GM18511 (cell line): ENCODE measurements at regions not wholly inside any gene's neighbourhood (a gene's known extent, or its start where the extent isn't known, plus 50 kb on each side); places are given as distances from the start of the nearest gene placed in this dataset.

Experiments
- ATAC-seq: cut with Tn5 transposase; IDR thresholded peaks from one replicate; pipeline ENCODE4 v1.9.1; 2021; ENCODE audit warnings: mild to moderate bottlenecking, moderate library complexity; ENCODE audit not compliant: unreplicated experiment

DNA sequence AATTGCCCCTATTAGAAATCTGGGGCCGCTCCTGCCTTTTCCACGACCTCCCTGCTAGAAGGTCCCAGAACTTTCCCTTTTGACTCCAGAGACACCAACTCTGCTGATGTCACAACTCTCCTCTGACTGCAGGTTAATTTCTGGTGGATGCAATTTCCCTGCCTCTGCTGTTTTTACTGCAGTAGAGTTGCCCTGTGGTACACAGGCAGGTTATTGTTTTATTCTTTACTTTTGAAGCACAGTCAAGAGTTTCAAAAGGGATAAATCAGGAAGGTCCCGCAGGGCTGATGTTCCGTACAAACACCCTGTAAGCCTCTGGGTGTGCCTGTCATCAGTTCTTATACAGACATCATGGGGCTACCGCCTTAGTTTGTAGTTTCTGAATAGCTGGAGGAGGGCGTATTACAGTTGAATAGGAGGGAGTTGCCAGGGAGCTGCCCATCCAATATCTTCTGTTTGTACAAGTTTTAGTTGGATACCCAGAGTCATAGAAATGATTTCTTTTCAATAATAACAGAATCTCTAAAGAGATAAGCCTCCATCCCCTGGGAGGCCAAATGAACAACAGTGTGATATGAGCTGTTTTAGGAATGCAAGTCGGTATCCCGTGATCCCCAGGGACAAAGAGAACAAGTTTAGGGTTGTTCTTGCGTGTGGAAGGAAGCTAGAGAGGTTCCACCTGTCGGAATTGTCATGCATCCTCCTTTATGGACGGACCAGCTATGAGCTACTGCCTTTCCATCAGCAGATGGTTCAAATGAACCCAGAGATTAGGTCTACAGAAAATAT is 108.4 kb upstream of the COPS8 start:
- no peak for ATAC-seq

- no peak for ATAC-seq
These were observed 107.8 kb upstream of the COPS8 start for GRCh38 chr2:236977852-236978398.

DNA sequence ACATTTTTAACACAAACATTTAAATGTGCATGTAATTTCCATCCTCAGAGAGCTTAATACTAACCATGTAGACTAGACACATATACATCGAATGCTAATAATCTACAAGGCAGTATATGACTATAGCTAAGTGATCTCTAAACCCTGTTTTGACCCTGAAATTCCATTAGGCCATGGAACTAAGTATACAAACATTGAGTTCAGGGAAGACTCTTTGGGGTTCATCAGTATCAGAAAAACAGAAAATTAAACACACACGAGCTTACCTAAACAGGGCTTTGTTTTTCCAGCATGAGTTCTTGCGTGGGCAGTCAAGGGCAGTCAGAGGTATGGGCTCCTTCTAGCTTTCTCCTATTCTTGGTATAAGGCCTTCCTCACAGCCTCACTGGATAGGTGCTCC is 106.0 kb upstream of the COPS8 start:
- ATAC-seq, result no peak

DNA sequence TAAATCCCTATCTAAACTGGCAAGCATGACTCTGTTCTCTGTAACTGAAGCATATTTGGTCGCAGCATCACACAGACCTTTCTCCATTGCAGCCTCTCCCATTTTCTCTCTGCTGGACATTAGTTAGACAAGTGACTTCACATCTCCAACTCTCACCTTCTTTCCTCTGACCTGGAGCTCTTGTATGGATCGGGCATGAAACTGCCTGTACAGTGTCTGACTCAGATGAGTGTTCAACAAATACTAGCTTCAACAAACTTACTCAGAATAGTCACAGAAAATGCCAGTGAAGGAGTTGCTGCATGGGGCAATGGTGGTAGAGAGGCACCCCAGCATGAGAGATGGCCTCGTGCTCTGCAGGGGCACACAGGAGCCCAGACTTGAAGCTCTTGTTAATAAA is 104.7 kb upstream of the COPS8 start:
- ATAC-seq, result no peak

DNA sequence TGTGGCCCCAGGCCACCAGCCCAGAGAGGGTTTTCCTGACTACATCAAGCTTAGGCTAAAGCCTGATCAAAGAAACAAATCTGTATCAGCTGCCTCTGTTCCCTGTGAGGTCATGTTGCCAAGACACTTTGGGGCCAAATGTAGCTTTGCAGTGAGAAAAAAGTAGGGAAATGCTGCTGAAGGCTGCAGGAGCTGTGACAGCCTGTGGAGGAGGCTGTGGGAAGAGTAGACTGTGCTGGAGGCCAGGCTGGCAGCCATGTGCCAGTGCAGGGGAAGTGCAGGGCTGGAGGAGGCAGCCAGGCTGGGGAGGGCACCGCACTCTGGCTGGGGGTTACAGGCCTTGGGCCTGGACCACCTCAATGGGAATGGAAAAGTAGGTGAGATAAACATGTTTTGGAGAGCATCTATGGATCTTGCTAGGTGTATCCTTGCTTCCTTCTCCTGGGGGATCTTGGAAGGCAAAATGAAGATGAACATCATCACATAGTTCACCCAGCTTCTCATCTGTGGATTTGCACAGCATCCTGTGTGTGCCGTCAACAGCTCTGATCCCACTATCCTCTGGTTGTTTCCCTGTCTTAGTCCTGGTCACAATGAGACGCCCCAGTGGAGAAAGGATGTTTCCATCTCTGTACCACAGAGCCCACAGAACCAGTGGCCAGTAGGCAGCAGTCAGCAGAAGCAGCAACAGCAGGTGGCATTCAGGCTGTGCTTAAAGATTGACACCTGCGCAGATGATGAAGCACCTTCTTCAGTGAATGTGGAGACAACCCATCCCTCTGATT is 103.8 kb upstream of the COPS8 start:
- ATAC-seq, result no peak

DNA sequence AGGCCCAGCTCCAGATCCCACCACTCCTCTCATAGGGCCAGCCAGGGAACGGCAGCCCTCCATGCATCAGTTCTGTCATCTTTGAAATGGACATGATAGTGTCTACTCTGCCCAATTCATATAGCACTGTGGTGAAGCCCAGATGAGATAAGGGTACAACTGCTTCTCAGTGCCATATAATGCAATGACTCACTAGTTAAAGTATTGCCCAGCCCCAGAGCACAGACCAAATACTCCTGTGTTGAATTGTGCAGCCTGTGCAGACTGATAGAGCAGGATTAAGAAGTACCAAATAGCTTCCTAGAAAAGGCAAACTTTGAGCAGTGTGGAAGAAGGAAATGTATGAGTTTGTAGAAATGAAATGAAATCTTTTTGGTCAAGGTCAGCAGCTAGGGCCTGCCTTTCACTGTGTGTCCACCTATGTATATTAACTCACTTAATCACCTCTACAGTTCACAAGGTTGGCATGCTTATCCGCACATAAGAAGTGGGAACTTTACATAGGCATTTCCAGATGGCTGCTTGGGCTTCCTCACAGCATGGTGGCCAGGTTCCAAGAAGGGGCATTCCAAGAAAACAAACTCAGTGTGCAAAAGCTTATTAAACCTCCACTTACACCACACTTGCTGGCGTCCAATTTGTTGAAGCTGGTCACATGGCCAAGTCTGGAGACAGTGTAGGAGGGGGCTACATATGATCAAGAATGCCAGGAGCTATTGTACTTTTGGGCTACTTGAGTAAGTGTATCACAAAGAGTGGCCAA is 102.8 kb upstream of the COPS8 start:
- no peak for ATAC-seq

DNA sequence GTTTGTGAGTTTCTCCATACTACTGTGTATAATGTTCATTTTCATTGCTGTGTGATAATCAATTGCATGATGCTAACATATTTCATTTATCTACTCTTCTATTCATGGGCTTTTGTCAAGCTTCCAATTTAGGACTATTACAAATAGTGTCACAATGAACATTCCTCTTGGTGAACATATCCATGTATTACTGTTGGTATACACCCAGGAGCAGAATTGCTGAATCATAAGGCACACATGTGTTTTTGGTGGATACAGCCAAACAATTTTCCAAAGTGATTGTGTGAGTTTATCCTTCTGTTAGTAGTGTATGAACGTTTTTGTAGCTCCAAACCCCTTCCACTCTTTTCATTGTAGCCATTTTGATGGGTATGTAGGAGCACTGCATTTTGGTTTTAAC is 101.6 kb upstream of the COPS8 start:
- no peak for ATAC-seq

- no peak for ATAC-seq
These were observed 99.8 kb upstream of the COPS8 start for GRCh38 chr2:236985761-236986339.

DNA sequence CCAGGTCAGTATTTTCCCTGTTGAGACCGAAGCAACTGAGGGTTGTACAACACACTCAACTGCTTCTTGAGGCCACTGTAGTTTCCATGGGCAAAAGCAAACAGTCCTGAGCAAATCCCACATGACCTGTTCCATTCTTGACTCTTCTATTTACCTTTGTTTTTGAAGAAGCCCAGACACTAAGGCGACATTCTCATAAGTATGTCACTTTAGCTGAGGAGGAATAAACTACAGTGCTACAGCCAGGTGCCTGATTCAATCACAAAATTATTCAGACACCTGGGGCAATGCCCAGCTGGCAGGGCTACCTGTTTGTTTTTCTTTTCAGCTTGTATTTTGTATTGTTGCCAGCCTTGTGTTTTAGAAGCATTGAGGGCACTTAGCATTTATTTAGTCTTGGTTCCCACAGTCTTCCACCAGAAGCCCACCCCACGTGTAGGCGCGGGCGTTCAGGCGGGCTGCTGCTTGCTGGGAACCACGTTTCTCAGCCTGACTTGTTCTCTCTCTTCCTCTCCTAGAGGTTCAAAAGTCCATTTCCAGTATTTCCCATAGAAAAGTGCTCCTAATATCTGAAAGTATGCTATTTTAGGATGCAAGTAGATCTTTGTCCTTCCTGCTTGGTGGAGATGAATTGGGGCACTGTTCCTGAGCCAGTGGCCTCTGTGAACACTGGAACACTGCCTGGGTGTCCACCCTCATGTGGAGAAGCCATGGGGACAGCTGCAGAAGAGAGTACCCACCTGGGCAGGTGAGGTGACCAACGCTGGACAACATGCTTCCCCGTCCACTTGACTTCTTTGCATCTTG is 99.0 kb upstream of the COPS8 start:
- no peak for ATAC-seq

DNA sequence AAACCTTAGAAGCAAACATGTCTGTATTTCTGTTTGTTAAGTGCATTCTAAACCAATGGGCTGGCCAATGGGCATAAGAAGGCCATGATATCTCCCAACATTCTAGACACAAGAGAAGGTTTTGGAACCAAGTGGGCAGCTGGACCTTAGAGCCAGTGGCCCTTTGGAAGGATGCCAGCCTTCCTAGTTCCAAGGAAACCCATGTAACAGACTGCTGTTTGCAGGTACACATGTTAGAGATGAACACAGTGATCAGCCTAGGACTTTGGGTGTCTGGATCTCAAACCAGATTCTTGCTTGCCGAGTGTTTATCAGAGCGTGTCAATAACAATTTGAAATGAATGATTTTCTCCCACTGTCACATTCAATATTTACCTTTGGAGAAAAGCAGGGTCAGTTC is 97.5 kb upstream of the COPS8 start:
- no peak for ATAC-seq

GRCh38 chr2:236988690-236989624 is 96.7 kb upstream of the COPS8 start:
- ATAC-seq, result no peak

GRCh38 chr2:236990552-236990951 is 95.1 kb upstream of the COPS8 start:
- no peak for ATAC-seq

GRCh38 chr2:236991874-236992273 is 93.8 kb upstream of the COPS8 start:
- no peak for ATAC-seq

DNA sequence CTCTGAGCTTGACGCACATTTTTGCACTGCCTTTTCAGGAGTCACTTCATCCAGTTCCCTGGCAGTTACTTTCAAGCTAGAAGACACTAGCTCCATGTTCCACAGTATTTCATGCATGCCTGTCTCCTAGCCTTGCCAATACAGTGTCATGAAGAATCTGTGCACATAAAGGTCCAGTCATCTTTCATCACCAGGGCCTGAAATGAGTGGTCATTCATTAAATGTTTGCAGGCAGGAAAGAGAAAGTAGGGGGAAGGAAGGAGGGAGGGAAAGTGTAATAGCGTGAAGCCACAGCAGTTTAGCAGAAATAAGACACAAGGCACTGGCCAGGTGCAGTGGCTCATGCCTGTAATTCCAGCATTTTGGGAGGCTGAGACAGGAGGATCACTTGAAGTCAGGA is 92.4 kb upstream of the COPS8 start:
- ATAC-seq, result no peak

- ATAC-seq, result no peak
These were observed 91.3 kb upstream of the COPS8 start for GRCh38 chr2:236994361-236994760.

DNA sequence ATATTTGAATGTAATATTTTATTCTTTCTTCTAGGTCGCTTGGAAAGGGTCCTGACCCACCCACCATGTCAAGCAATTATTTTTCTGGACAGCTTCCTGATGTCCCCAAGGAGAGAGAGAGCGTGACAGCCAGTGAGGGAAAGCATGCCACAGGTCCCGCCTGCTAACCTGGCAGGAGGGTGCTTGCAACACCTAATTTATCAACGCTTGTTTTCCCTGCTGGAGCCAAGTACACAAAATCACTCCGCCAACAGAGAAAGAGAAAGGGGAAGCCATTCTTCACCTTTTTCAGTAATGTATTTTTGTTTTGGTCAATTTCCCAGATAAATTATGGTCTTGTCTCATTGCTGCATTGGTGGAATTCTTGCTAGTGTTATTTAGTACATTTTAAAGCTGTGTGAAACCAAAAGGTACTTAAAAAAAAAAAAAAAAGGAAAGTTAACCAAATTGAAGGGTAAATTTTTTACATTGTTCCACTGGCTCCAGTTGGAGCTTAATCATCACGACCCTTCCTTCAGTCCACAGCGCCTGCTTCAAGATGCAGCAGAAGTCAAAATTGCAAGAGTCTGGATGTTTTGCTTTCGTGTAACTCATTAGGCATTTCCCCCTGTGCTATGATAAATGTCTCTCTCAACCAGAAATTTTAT is 88.5 kb upstream of the COPS8 start:
- ATAC-seq, result no peak

- no peak for ATAC-seq
These were observed 87.5 kb upstream of the COPS8 start for GRCh38 chr2:236998236-236998635.

DNA sequence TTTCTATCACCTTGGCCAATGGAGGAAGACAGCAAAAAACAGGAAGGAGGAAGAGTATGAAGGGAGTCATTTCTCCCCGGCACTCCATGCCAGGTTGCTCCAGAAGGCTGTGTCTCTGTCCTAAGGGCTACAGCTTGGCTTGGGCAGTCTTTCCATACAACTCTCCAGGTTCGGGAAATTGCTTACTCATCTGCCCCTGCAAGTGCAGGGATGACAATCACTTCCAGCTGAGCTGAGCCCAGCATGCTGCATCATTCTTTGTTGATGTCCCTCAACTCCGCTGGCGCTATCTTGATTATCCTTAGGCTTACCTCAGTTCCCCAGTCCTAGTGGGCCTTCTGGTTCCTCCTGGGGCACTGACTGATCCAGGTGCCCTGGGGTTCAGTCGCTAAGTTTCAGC is 86.9 kb upstream of the COPS8 start:
- no peak for ATAC-seq

DNA sequence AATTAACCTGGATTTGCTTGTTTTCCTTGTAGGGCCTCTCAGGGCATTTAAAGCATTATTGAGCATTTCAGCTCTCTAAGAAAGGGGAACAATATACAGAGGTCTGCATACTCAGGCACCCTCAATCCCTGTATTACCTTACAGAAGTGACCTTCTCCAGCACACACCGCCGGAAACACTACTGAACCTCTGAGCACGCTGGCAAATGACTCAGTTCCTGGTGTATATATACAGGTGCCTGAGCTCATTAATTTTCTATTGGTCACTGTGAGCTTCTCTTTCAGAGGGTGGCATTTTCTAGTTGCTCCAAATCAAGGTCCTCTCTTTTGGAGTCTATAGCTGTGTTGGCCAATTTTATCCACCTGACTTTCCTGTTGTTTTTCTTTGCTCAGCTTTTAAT is 85.2 kb upstream of the COPS8 start:
- ATAC-seq, result no peak
